ENCODE measurements at regions not wholly inside any gene's neighbourhood (a gene's known extent, or its start where the extent isn't known, plus 50 kb on each side); places are given as distances from the start of the nearest gene placed in this dataset.

DNA sequence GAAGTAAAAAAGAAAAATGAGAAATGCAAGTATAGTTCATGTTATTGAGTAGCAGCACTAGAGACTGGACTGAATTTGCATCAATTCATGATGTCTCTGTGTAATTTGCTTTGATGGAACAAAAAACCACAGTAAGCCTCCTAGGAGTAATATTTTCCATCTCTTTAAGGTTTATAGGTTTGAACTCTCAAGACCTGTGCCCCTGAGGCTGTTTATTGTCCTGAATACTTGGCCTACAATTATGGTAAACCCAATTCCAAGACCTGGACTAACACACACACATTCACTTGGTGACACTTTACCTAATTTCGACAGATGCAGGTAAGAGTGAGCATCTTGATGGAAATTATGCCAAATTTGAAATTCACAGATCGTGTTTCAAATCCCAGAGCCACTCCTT is 71.8 kb upstream of the ZNF521 start:
- TF ChIP-seq GATA2 (IDR thresholded peaks at IDR 0.05; ENCODE audit: low read depth, low read length) (no peak), GATA3 (IDR thresholded peaks at IDR 0.05; ENCODE audit: low read depth, low read length) (no peak)

Data from SH-SY5Y (cell line).